ENCODE measurements at regions not wholly inside any gene's neighbourhood (a gene's known extent, or its start where the extent isn't known, plus 50 kb on each side); places are given as distances from the start of the nearest gene placed in this dataset.

DNA sequence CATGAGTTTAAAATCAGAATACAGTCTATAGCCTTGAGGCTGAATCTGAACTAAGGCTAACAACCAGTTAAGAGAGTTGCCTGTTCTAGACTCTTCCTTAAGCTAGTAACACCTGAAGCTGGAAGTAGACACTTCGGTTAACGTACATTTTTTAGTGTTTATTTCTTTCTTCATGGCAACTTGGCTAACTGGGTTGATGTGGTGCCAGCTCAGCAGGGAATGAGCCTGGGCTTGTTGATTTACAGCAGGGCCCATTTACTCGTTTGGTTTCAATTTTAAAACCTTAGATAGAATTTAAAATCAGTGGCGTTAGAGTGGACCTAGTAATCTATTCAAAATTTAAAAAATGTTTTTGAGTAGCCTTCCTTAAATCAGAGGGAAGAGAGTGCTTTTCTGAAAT is 137.6 kb upstream of the ESX1 start:
- no peak for FAIRE-seq
- Histone ChIP-seq H2AK5ac (ENCODE audit: low read depth, low read length) (no peak overlapping the region), H3K9me3 (ENCODE audit: insufficient read depth in 2 of 2, low read depth in 1 of 2, low read length in 1 of 2) (no peaks in the 10 kb centered on the region), H2BK20ac (ENCODE audit: low read length) (no peak overlapping the region), H3K14ac (ENCODE audit: insufficient read length) (no peak overlapping the region), H3K4ac (replicated peaks; ENCODE audit: insufficient read length, low read depth, low read length) (no peak overlapping the region), H4K5ac (ENCODE audit: insufficient read length, low read depth, low read length) (no peak overlapping the region), H3K18ac (ENCODE audit: extremely low read depth, low read length) (no peak overlapping the region), H2BK5ac (ENCODE audit: low read depth, low read length) (no peak overlapping the region), H3K4me2 (ENCODE audit: insufficient read depth in 1 of 2, low read depth in 2 of 2, low read length in 2 of 2) (no peak overlapping the region), H2BK15ac (ENCODE audit: low read length) (no peak overlapping the region), H3K4me3 (ENCODE audit: extremely low read depth in 1 of 4, insufficient read depth in 2 of 4, low read depth in 3 of 4, low read length in 4 of 4) (no peak overlapping the region), H4K8ac (ENCODE audit: extremely low read depth, insufficient read depth, low read length) (no peak overlapping the region), H3K9ac (replicated peaks in 1 of 4; ENCODE audit: extremely low read depth in 1 of 4, low read depth in 3 of 4, low read length in 3 of 4) (no peak overlapping the region), H3K27ac (ENCODE audit: low read depth, low read length) (no peak overlapping the region), H2BK120ac (replicated peaks; ENCODE audit: low read depth, low read length) (no peak overlapping the region), H3K79me1 (ENCODE audit: low read depth, low read length) (no peaks in the 10 kb centered on the region), H3K27me3 (replicated peaks in 1 of 4; ENCODE audit: control insufficient read depth in 3 of 4, extremely low read depth in 1 of 4, insufficient read depth in 3 of 4, low read length in 3 of 4) (no peaks in the 10 kb centered on the region), H3K36me3 (ENCODE audit: control insufficient read depth in 2 of 4, insufficient read depth in 4 of 4, low read length in 3 of 4) (no peaks in the 10 kb centered on the region), H4K20me1 (replicated peaks in 1 of 2; ENCODE audit: control insufficient read depth in 1 of 2, insufficient read depth in 2 of 2, low read length in 2 of 2) (no peaks in the 10 kb centered on the region), H2BK12ac (ENCODE audit: low read depth, low read length) (no peak overlapping the region), H3K56ac (replicated peaks; ENCODE audit: insufficient read length, low read depth, low read length) (no peak overlapping the region), H3K4me1 (replicated peaks in 1 of 4; ENCODE audit: control insufficient read depth in 3 of 4, insufficient read depth in 4 of 4, low read length in 3 of 4) (peaks cover 0 to 2% (median 0%) of the 10 kb centered on the region in 4 experiments; a peak in 1 of 7 replicates), H4K91ac (replicated peaks; ENCODE audit: insufficient read length, low read length) (no peak overlapping the region), H3K79me2 (ENCODE audit: control insufficient read depth in 1 of 2, insufficient read depth in 2 of 2, low read length in 2 of 2) (no peaks in the 10 kb centered on the region), H2AFZ (ENCODE audit: low read length) (no peak overlapping the region), H3K23ac (ENCODE audit: insufficient read length) (no peak overlapping the region), H3K23me2 (ENCODE audit: low read depth, low read length) (no peaks in the 10 kb centered on the region)
- ChIA-PET CTCF (ENCODE audit: partially characterized antibody) (no interaction called here), POLR2A (ENCODE audit: partially characterized antibody) (no interaction called here)
- TF ChIP-seq RBBP5 (IDR thresholded peaks at IDR 0.05; ENCODE audit: borderline replicate concordance, low read depth, low read length) (no peak), YY1 (IDR thresholded peaks at IDR 0.05; ENCODE audit: low read depth, low read length) (no peak), SIX5 (IDR thresholded peaks at IDR 0.05; ENCODE audit: low read depth, low read length) (no peak), TCF12 (IDR thresholded peaks at IDR 0.05; ENCODE audit: low read depth, low read length) (no peak), SP4 (IDR thresholded peaks at IDR 0.05; ENCODE audit: low read length) (no peak), BRCA1 (IDR thresholded peaks at IDR 0.05; ENCODE audit: low read depth, low read length) (no peak), PHF8 (conservative IDR thresholded peaks at IDR 0.05; ENCODE audit: low read depth, low read length) (no peak), CEBPB (IDR thresholded peaks at IDR 0.05; ENCODE audit: low read depth, low read length) (no peak), HDAC2 (IDR thresholded peaks at IDR 0.05; ENCODE audit: borderline replicate concordance in 1 of 2, low read depth in 2 of 2, low read length in 2 of 2) (no peak), GABPA (IDR thresholded peaks at IDR 0.05; ENCODE audit: borderline replicate concordance, insufficient read depth, low read length) (no peak)
- no peak for DNase-seq (ENCODE audit: low read depth in 1 of 2, low spot score in 2 of 2)
- WGBS, 2 experiments (ENCODE audit: extremely low coverage in 1 of 2, insufficient coverage in 1 of 2, insufficient read length in 1 of 2, insufficient replicate concordance in 2 of 2, low coverage in 1 of 2, low lambda C conversion rate in 2 of 2, missing lambda C conversion rate in 1 of 2) = 94% methylated on average over 4 of the region's 4 CpGs; no CpG with 5 or more reads in 1 of the 2 experiments

Measured in H1 (cell line).